ENCODE measurements at regions not wholly inside any gene's neighbourhood (a gene's known extent, or its start where the extent isn't known, plus 50 kb on each side); places are given as distances from the start of the nearest gene placed in this dataset.

DNA sequence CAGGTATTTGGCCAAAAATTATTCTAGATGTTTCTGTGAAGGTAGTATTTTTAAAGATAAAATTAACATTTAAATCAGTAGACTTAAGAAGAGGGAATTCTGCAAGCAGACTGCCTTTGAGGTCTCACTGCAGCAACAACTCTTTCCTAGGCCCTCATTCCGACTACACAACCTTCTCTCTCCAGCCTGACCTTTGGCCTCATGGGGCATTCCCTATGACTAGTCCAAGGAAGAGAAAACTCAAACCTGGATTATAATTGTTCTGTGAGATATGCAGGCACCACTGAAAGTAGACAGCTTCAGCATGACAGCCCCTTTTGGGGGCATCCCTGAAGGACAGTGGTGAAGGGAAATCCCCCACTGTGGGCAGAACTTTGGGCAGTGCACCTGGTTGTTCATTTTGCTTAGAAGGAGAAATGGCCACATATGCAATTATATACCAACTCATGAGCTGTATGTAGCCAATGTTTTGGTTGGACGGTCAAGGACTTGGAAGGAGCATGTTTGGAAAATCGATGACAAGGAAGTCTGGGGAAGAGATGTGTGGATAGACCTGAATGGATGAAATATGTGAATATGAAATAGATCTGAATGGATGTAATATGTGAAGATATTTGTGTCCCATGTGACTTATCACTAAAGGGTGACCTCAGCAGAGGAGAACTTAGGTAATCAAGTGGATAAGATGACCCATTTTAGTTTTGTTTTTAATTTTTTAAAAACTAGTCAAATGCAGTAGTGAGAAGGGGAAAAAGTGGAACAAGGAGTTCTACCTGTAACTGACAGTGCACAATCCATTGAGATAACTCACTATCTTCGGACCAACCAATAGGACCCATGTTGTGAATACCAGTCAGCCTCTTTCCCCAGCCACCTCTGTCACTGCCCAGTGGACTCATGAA, 233.3 kb upstream of the FOXN3 start:
- H3K27ac ChIP-seq (ENCODE audit: low read depth, low read length), result no peak overlapping the region

DNA sequence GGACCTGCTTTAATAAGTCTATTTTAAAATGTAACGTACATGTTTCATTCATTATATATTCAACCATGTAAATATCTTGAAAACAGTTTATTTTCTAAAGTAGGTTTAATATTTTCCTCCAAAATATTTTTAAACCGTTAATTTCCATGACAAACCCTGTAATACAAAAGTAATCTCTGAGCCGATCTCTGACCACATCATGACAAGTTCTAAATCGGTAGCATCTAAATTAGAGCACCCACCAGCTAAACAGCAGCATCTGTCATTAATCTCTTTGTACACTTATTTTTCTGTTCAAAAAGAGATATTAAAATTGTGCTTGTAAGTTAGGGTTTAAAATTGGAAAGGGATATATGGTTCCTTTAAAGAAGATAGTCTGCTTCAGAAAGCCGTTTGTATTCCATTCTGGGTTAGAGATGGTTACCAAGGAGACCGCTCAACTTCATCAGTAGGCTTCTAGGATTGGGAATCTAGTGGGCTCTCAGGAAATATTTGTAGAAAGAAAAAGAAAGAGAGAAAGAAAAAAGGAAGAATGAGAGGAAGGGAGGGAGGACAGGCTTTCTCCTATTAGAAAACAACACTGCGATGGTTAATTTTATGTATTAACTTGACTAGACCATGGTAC, 232.5 kb upstream of the FOXN3 start:
- Histone ChIP-seq H3K4me2 (ENCODE audit: low read depth, low read length, poor library complexity, severe bottlenecking) (no peak overlapping the region), H3K27ac (ENCODE audit: low read depth, low read length) (no peak overlapping the region), H3K27me3 (ENCODE audit: low read length) (no peaks in the 10 kb centered on the region), H3K9me3 (ENCODE audit: insufficient read depth, low read length) (no peaks in the 10 kb centered on the region), H3K9me2 (replicated peaks; ENCODE audit: insufficient read depth, low read length) (no peaks in the 10 kb centered on the region), H3F3A (ENCODE audit: insufficient read depth) (no peaks in the 10 kb centered on the region), H3K36me3 (ENCODE audit: low read length) (no peaks in the 10 kb centered on the region), H3K79me2 (ENCODE audit: insufficient read depth, low read length) (no peaks in the 10 kb centered on the region), H3K9ac (ENCODE audit: low read length) (no peak overlapping the region), H4K20me1 (ENCODE audit: low read depth, low read length) (no peaks in the 10 kb centered on the region), H3K4me3 (ENCODE audit: insufficient read depth, low read length, poor library complexity, severe bottlenecking) (no peak overlapping the region), H2AFZ (ENCODE audit: low read depth, low read length, severe bottlenecking) (no peak overlapping the region)
- TF ChIP-seq EZH2phosphoT487 (conservative IDR thresholded peaks at IDR 0.05; ENCODE audit: low read length), result no peak
- TF ChIP-seq, protein P1, sequence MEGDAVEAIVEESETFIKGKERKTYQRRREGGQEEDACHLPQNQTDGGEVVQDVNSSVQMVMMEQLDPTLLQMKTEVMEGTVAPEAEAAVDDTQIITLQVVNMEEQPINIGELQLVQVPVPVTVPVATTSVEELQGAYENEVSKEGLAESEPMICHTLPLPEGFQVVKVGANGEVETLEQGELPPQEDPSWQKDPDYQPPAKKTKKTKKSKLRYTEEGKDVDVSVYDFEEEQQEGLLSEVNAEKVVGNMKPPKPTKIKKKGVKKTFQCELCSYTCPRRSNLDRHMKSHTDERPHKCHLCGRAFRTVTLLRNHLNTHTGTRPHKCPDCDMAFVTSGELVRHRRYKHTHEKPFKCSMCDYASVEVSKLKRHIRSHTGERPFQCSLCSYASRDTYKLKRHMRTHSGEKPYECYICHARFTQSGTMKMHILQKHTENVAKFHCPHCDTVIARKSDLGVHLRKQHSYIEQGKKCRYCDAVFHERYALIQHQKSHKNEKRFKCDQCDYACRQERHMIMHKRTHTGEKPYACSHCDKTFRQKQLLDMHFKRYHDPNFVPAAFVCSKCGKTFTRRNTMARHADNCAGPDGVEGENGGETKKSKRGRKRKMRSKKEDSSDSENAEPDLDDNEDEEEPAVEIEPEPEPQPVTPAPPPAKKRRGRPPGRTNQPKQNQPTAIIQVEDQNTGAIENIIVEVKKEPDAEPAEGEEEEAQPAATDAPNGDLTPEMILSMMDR (IDR thresholded peaks at IDR 0.05; ENCODE audit: insufficient read depth, low read length, poor library complexity, severe bottlenecking), result no peak

More for the DNA sequence above, 233.3 kb upstream of the FOXN3 start:
- no peaks in the 10 kb centered on the region for H4K20me1 ChIP-seq (ENCODE audit: low read depth, low read length)
- no peak overlapping the region for H2AFZ ChIP-seq (ENCODE audit: low read depth, low read length, severe bottlenecking)
- no peaks in the 10 kb centered on the region for H3K9me3 ChIP-seq (ENCODE audit: insufficient read depth, low read length)
- no peaks in the 10 kb centered on the region for H3K9me2 ChIP-seq (replicated peaks; ENCODE audit: insufficient read depth, low read length)
- no peaks in the 10 kb centered on the region for H3K79me2 ChIP-seq (ENCODE audit: insufficient read depth, low read length)
- no peaks in the 10 kb centered on the region for H3K36me3 ChIP-seq (ENCODE audit: low read length)
- H3K27me3 ChIP-seq (ENCODE audit: low read length), result no peaks in the 10 kb centered on the region
- TF ChIP-seq EZH2phosphoT487 (conservative IDR thresholded peaks at IDR 0.05; ENCODE audit: low read length), result no peak
- TF ChIP-seq, protein P1 (IDR thresholded peaks at IDR 0.05; ENCODE audit: insufficient read depth, low read length, poor library complexity, severe bottlenecking), result no peak
- no peak overlapping the region for H3K4me3 ChIP-seq (ENCODE audit: insufficient read depth, low read length, poor library complexity, severe bottlenecking)
- H3F3A ChIP-seq (ENCODE audit: insufficient read depth), result no peaks in the 10 kb centered on the region
- H3K9ac ChIP-seq (ENCODE audit: low read length), result no peak overlapping the region
- H3K4me2 ChIP-seq (ENCODE audit: low read depth, low read length, poor library complexity, severe bottlenecking), result no peak overlapping the region

DNA sequence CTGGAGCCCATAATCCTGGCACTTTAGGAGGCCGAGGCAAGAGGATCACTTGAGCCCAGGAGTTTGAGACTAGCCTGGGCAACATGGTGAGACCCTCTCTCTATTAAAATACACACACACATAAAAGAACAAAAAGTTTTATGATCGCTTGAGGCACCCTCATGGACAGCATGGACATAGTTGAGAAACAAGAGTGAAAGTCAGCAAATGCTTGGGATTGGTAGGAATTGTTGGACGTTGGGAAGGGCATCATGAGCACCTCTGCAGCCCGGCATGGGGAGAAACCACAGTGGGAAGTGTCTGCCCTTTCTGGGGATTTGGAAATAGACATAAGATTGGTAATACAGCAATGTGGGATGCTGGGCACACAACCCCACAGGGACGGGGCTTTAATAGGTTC, 231.9 kb upstream of the FOXN3 start:
- Histone ChIP-seq H3K4me2 (ENCODE audit: low read depth, low read length, poor library complexity, severe bottlenecking) (no peak overlapping the region), H3K79me2 (ENCODE audit: insufficient read depth, low read length) (no peaks in the 10 kb centered on the region), H3K27ac (ENCODE audit: low read depth, low read length) (no peak overlapping the region), H3K36me3 (ENCODE audit: low read length) (no peaks in the 10 kb centered on the region), H3K9ac (ENCODE audit: low read length) (no peak overlapping the region), H3K9me3 (ENCODE audit: insufficient read depth, low read length) (no peaks in the 10 kb centered on the region), H4K20me1 (ENCODE audit: low read depth, low read length) (no peaks in the 10 kb centered on the region), H3F3A (ENCODE audit: insufficient read depth) (no peaks in the 10 kb centered on the region), H2AFZ (ENCODE audit: low read depth, low read length, severe bottlenecking) (no peak overlapping the region), H3K27me3 (ENCODE audit: low read length) (no peaks in the 10 kb centered on the region), H3K4me3 (ENCODE audit: insufficient read depth, low read length, poor library complexity, severe bottlenecking) (no peak overlapping the region), H3K9me2 (replicated peaks; ENCODE audit: insufficient read depth, low read length) (no peaks in the 10 kb centered on the region)
- TF ChIP-seq, protein P1 (IDR thresholded peaks at IDR 0.05; ENCODE audit: insufficient read depth, low read length, poor library complexity, severe bottlenecking), result no peak
- no peak for TF ChIP-seq EZH2phosphoT487 (conservative IDR thresholded peaks at IDR 0.05; ENCODE audit: low read length)

Data from SU-DHL-6 (cell line).